ENCODE measurements at regions not wholly inside any gene's neighbourhood (a gene's known extent, or its start where the extent isn't known, plus 50 kb on each side); places are given as distances from the start of the nearest gene placed in this dataset.

GRCh38 chr15:92528736-92529135 is 126.8 kb downstream of the FAM174B start:
- no peak overlapping the region for H3K4me3 ChIP-seq
- no peak overlapping the region for H3K27ac ChIP-seq
- DNase-seq = no peak
- no peaks in the 10 kb centered on the region for H3K9me3 ChIP-seq
- in situ Hi-C loops (cut with MboI; ENCODE audit: low sequenced_read_pairs in 4 of 4) = loop anchor here (10.0 kb wide), 3 partner anchors 86 to 186 kb away; no protein-coding TSS in a partner anchor
- no peak for TF ChIP-seq CTCF (IDR thresholded peaks at IDR 0.05 in 4 of 5, conservative IDR thresholded peaks at IDR 0.05 in 1 of 5)
- TF ChIP-seq POLR2A (IDR thresholded peaks at IDR 0.05) = no peak
- H3K4me1 ChIP-seq = peaks cover 14 to 30% of the 10 kb centered on the region in 2 donors
- no peak for ATAC-seq
- H3K27me3 ChIP-seq = no peaks in the 10 kb centered on the region
- intact Hi-C loops (cut with DNase I; ENCODE audit: low total_unique reads) = loop anchor here (5.0 kb wide), 1 partner anchor 84 kb away; no protein-coding TSS in a partner anchor
- H3K36me3 ChIP-seq = no peaks in the 10 kb centered on the region

- Histone ChIP-seq H3K27ac (peak overlapping the region in 2 of 4 donors; percentile 41 to 59), H3K4me3 (no peak overlapping the region), H3K27me3 (no peaks in the 10 kb centered on the region), H3K4me1 (peaks cover 14 to 31% of the 10 kb centered on the region in 2 donors), H3K36me3 (no peaks in the 10 kb centered on the region), H3K9me3 (no peaks in the 10 kb centered on the region)
- DNase-seq (peak; percentile 52 to 59), ATAC-seq (peak; percentile 89 to 91)
- in situ Hi-C loops (cut with MboI; ENCODE audit: low sequenced_read_pairs in 4 of 4) (loop anchor here (10.0 kb wide), 3 partner anchors 88 to 188 kb away; no protein-coding TSS in a partner anchor), intact Hi-C loops (cut with DNase I; ENCODE audit: low total_unique reads) (loop anchor here (5.0 kb wide), 1 partner anchor 85 kb away; no protein-coding TSS in a partner anchor)
- TF ChIP-seq POLR2A (IDR thresholded peaks at IDR 0.05) = no peak
- no peak for TF ChIP-seq CTCF (IDR thresholded peaks at IDR 0.05 in 4 of 5, conservative IDR thresholded peaks at IDR 0.05 in 1 of 5)
Observed at GRCh38 chr15:92527197-92527596, 128.4 kb downstream of the FAM174B start.

GRCh38 chr15:92525758-92526245 is 129.8 kb downstream of the FAM174B start:
- in situ Hi-C loops (cut with MboI; ENCODE audit: low sequenced_read_pairs in 4 of 4) (loop anchor here (10.0 kb wide), 3 partner anchors 89 to 189 kb away; no protein-coding TSS in a partner anchor), intact Hi-C loops (cut with DNase I; ENCODE audit: low total_unique reads) (loop anchor here (5.0 kb wide), 1 partner anchor 86 kb away; no protein-coding TSS in a partner anchor)
- TF ChIP-seq POLR2A (IDR thresholded peaks at IDR 0.05) (no peak), CTCF (IDR thresholded peaks at IDR 0.05 in 4 of 5, conservative IDR thresholded peaks at IDR 0.05 in 1 of 5) (no peak)
- ATAC-seq (no peak), DNase-seq (no peak)
- H3K36me3 ChIP-seq = no peaks in the 10 kb centered on the region
- H3K4me1 ChIP-seq = peaks cover 18 to 31% of the 10 kb centered on the region in 2 donors
- H3K9me3 ChIP-seq = no peaks in the 10 kb centered on the region
- H3K27ac ChIP-seq = peak overlapping the region; percentile 48 to 73 (median 60)
- no peak overlapping the region for H3K4me3 ChIP-seq
- no peaks in the 10 kb centered on the region for H3K27me3 ChIP-seq

- DNase-seq = no peak
- Histone ChIP-seq H3K27me3 (no peaks in the 10 kb centered on the region), H3K4me1 (peaks cover 18 to 31% of the 10 kb centered on the region in 2 donors), H3K9me3 (no peaks in the 10 kb centered on the region), H3K4me3 (no peak overlapping the region), H3K36me3 (no peaks in the 10 kb centered on the region), H3K27ac (peak overlapping the region; percentile 48 to 73 (median 60))
- no peak for ATAC-seq
- intact Hi-C loops (cut with DNase I; ENCODE audit: low total_unique reads) (loop anchor here (5.0 kb wide), 4 partner anchors 72 to 428 kb away; no protein-coding TSS in a partner anchor), in situ Hi-C loops (cut with MboI; ENCODE audit: low sequenced_read_pairs in 4 of 4) (loop anchor here (5.0 to 10.0 kb wide), 5 partner anchors 90 to 192 kb away; no protein-coding TSS in a partner anchor)
- TF ChIP-seq CTCF (IDR thresholded peaks at IDR 0.05 in 4 of 5, conservative IDR thresholded peaks at IDR 0.05 in 1 of 5) (no peak), POLR2A (IDR thresholded peaks at IDR 0.05) (no peak)
Observed at GRCh38 chr15:92524874-92525565, 130.6 kb downstream of the FAM174B start.
